AG09319 (cell line): ENCODE measurements at regions not wholly inside any gene's neighbourhood (a gene's known extent, or its start where the extent isn't known, plus 50 kb on each side); places are given as distances from the start of the nearest gene placed in this dataset.
"Not testable (repeated sequence)": the region's sequence is repeated elsewhere in the genome, so short reads cannot be mapped to it uniquely, and the experiment has no call there.

Experiments used
- DNase-seq: peaks from one replicate; pipeline ENCODE4 v3.0.0-alpha.2; 2010; ENCODE audit warnings: low read depth; ENCODE audit errors: extremely low read depth
- CTCF ChIP-seq: IDR thresholded peaks from 2 replicates; pipeline ENCODE4 v1.5.1; 2011; ENCODE audit warnings: low read depth, mild to moderate bottlenecking, inconsistent platforms, low read length, moderate library complexity

- DNase-seq, result no peak
- no peak for TF ChIP-seq CTCF
Observed at GRCh38 chr10:6704896-6705295, 124.8 kb upstream of the PRKCQ start.

- not testable (repeated sequence) for DNase-seq
Observed at GRCh38 chr10:6702833-6703232, 122.8 kb upstream of the PRKCQ start.

- no peak for TF ChIP-seq CTCF
- DNase-seq, result no peak
Observed at GRCh38 chr10:6702030-6702429, 122.0 kb upstream of the PRKCQ start.

- DNase-seq, result no peak
- no peak for TF ChIP-seq CTCF
Observed at GRCh38 chr10:6701289-6701688, 121.2 kb upstream of the PRKCQ start.

- DNase-seq, result no peak
Observed at GRCh38 chr10:6700066-6700465, 120.0 kb upstream of the PRKCQ start.

GRCh38 chr10:6699336-6699735 is 119.3 kb upstream of the PRKCQ start:
- TF ChIP-seq CTCF, result no peak
- DNase-seq, result no peak

More at GRCh38 chr10:6700066-6700465, 120.0 kb upstream of the PRKCQ start:
- TF ChIP-seq CTCF, result no peak

- no peak for DNase-seq
- TF ChIP-seq CTCF, result no peak
Observed at GRCh38 chr10:6695519-6695918, 115.4 kb upstream of the PRKCQ start.

- TF ChIP-seq CTCF, result no peak
- DNase-seq, result no peak
Observed at GRCh38 chr10:6694447-6695140, 114.5 kb upstream of the PRKCQ start.
